ENCODE measurements at regions not wholly inside any gene's neighbourhood (a gene's known extent, or its start where the extent isn't known, plus 50 kb on each side); places are given as distances from the start of the nearest gene placed in this dataset.

DNA sequence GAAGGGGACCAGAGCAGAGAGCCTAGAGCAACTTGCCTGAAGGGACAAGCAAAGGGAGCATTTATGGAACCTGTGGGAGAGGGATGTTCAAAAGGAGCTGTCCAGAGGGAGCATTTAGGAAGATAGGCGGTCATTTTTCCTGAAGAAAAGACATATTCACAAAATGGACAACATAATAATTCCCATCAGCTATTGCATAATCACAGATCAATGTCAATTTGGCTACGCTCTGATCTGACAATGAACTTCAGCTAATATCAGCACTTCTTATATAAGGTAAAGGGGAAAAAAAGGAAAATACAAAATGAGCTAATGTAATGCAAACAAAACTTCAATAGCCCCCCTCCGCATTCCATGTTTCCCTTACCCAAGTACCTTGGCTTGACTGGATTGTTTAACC, 291.1 kb upstream of the CDH7 start:
- no peak overlapping the region for H3K9ac ChIP-seq (ENCODE audit: low read depth, low read length)
- no peak overlapping the region for H3K4me3 ChIP-seq (ENCODE audit: low read length)
- H3K27me3 ChIP-seq (ENCODE audit: insufficient read depth, low read length): no peaks in the 10 kb centered on the region
- no peaks in the 10 kb centered on the region for H3K4me1 ChIP-seq (ENCODE audit: insufficient read depth, low read length)
- H3K9me3 ChIP-seq (ENCODE audit: insufficient read depth, low read depth, low read length): no peaks in the 10 kb centered on the region
- H3K27ac ChIP-seq (ENCODE audit: low read length): no peak overlapping the region
- H3K36me3 ChIP-seq (ENCODE audit: insufficient read depth, low read depth, low read length): no peaks in the 10 kb centered on the region

DNA sequence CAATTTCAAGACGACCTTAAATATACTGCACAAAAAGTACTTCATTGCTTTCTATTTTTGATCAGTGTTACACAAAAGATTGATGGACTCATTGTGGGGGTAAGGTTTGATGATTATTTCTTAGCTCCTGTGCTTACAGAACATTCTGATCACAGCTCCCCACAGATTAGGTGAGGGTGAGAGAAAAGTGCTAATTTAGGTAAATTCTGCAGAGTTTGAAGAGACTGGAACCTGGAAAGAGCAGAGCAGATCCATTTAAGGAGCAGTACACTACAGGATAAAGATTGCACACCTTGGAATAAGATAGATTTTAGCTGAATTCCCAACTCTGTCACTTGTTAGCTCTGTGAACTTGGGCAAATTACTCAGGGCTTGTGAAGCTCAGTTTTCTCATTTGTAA, 291.9 kb upstream of the CDH7 start:
- H3K9me3 ChIP-seq (ENCODE audit: insufficient read depth, low read depth, low read length): no peaks in the 10 kb centered on the region
- no peaks in the 10 kb centered on the region for H3K27me3 ChIP-seq (ENCODE audit: insufficient read depth, low read length)
- no peak overlapping the region for H3K4me3 ChIP-seq (ENCODE audit: low read length)
- no peak overlapping the region for H3K9ac ChIP-seq (ENCODE audit: low read depth, low read length)
- H3K27ac ChIP-seq (ENCODE audit: low read length): no peak overlapping the region
- no peaks in the 10 kb centered on the region for H3K4me1 ChIP-seq (ENCODE audit: insufficient read depth, low read length)
- H3K36me3 ChIP-seq (ENCODE audit: insufficient read depth, low read depth, low read length): no peaks in the 10 kb centered on the region

GRCh38 chr18:65439188-65439587, 311.6 kb upstream of the CDH7 start:
- H3K9ac ChIP-seq (ENCODE audit: low read depth, low read length): no peak overlapping the region
- H3K27me3 ChIP-seq (ENCODE audit: insufficient read depth, low read length): no peaks in the 10 kb centered on the region
- H3K4me1 ChIP-seq (ENCODE audit: insufficient read depth, low read length): no peaks in the 10 kb centered on the region
- H3K9me3 ChIP-seq (ENCODE audit: insufficient read depth, low read depth, low read length): no peaks in the 10 kb centered on the region; the same call in 1 of the 2 replicates
- H3K4me3 ChIP-seq (ENCODE audit: low read length): no peak overlapping the region
- no peaks in the 10 kb centered on the region for H3K36me3 ChIP-seq (ENCODE audit: insufficient read depth, low read depth, low read length)
- no peak overlapping the region for H3K27ac ChIP-seq (ENCODE audit: low read length)

DNA sequence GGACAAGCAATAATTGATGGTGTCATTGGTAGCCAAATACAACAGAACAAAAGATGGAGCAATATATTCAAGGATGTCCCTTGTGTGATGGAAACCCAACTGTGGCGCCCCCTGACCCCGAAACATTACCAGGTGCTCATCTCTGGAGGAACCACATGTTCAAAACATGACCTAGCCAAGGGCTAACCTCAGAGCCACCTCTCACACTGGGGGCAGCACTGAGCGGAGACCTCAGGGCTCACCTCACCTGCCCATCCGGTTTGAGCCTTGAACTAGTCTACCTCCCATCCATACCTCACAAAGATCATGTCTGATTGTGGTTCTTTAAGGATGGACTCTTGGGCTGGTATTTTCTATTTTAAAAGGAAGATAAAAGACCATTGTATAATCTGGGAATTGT, 314.4 kb upstream of the CDH7 start:
- H3K27me3 ChIP-seq (ENCODE audit: insufficient read depth, low read length): no peaks in the 10 kb centered on the region
- H3K9ac ChIP-seq (ENCODE audit: low read depth, low read length): no peak overlapping the region
- no peak overlapping the region for H3K27ac ChIP-seq (ENCODE audit: low read length)

GRCh38 chr18:65435534-65435933, 315.3 kb upstream of the CDH7 start:
- Histone ChIP-seq H3K9ac (ENCODE audit: low read depth, low read length) (no peak overlapping the region), H3K4me3 (ENCODE audit: low read length) (no peak overlapping the region), H3K27me3 (ENCODE audit: insufficient read depth, low read length) (no peaks in the 10 kb centered on the region), H3K36me3 (ENCODE audit: insufficient read depth, low read depth, low read length) (no peaks in the 10 kb centered on the region), H3K9me3 (ENCODE audit: insufficient read depth, low read depth, low read length) (no peaks in the 10 kb centered on the region; the same call in 1 of the 2 replicates), H3K4me1 (ENCODE audit: insufficient read depth, low read length) (no peaks in the 10 kb centered on the region), H3K27ac (ENCODE audit: low read length) (no peak overlapping the region)

More for the DNA sequence above, 314.4 kb upstream of the CDH7 start:
- Histone ChIP-seq H3K4me3 (ENCODE audit: low read length) (no peak overlapping the region), H3K4me1 (ENCODE audit: insufficient read depth, low read length) (no peaks in the 10 kb centered on the region), H3K9me3 (ENCODE audit: insufficient read depth, low read depth, low read length) (no peaks in the 10 kb centered on the region; the same call in 1 of the 2 replicates), H3K36me3 (ENCODE audit: insufficient read depth, low read depth, low read length) (no peaks in the 10 kb centered on the region)

- no peak overlapping the region for H3K9ac ChIP-seq (ENCODE audit: low read depth, low read length)
- H3K9me3 ChIP-seq (ENCODE audit: insufficient read depth, low read depth, low read length): no peaks in the 10 kb centered on the region
- no peaks in the 10 kb centered on the region for H3K36me3 ChIP-seq (ENCODE audit: insufficient read depth, low read depth, low read length)
- H3K27me3 ChIP-seq (ENCODE audit: insufficient read depth, low read length): no peaks in the 10 kb centered on the region
- H3K4me1 ChIP-seq (ENCODE audit: insufficient read depth, low read length): no peaks in the 10 kb centered on the region
- no peak overlapping the region for H3K4me3 ChIP-seq (ENCODE audit: low read length)
- H3K27ac ChIP-seq (ENCODE audit: low read length): no peak overlapping the region
Measured at GRCh38 chr18:65429601-65430000, 321.2 kb upstream of the CDH7 start.

- Histone ChIP-seq H3K9ac (ENCODE audit: low read depth, low read length) (no peak overlapping the region), H3K36me3 (ENCODE audit: insufficient read depth, low read depth, low read length) (no peaks in the 10 kb centered on the region), H3K9me3 (ENCODE audit: insufficient read depth, low read depth, low read length) (no peaks in the 10 kb centered on the region), H3K27ac (ENCODE audit: low read length) (no peak overlapping the region), H3K4me1 (ENCODE audit: insufficient read depth, low read length) (no peaks in the 10 kb centered on the region), H3K27me3 (ENCODE audit: insufficient read depth, low read length) (no peaks in the 10 kb centered on the region), H3K4me3 (ENCODE audit: low read length) (no peak overlapping the region)
Measured at GRCh38 chr18:65425366-65425765, 325.4 kb upstream of the CDH7 start.

GRCh38 chr18:65423776-65424175, 327.0 kb upstream of the CDH7 start:
- no peaks in the 10 kb centered on the region for H3K27me3 ChIP-seq (ENCODE audit: insufficient read depth, low read length)
- no peak overlapping the region for H3K9ac ChIP-seq (ENCODE audit: low read depth, low read length)
- no peak overlapping the region for H3K27ac ChIP-seq (ENCODE audit: low read length)

DNA sequence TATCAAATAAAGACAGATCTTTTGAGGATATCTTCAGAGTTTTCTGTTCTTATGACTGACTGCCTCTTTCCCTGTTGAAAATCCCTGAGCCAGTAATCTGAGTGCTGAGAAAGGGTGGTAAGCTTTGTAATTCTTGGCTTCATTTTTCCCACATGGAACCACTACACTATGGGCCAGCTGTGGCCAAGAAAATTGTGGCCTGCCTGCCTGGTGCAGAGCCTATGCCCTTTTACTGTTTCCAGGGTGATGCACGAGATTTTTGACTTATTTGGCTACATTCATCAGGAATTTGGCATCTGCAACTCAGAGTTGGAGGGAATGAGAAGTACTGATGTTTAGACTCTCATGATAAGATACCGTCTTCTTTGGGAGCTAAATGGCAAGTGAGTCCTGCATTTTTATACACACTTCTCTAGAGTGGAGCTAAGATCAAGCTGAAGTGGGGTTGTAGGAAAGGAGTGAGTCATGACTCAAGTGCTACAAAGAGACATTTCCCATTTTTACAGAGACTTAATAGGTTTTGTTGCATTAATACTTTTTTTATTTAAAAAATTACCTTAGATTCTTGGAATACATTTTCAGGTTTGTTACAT, 328.2 kb upstream of the CDH7 start:
- Histone ChIP-seq H3K27ac (ENCODE audit: low read length) (no peak overlapping the region), H3K9me3 (ENCODE audit: insufficient read depth, low read depth, low read length) (no peaks in the 10 kb centered on the region), H3K36me3 (ENCODE audit: insufficient read depth, low read depth, low read length) (no peaks in the 10 kb centered on the region), H3K9ac (ENCODE audit: low read depth, low read length) (no peak overlapping the region), H3K27me3 (ENCODE audit: insufficient read depth, low read length) (no peaks in the 10 kb centered on the region), H3K4me3 (ENCODE audit: low read length) (no peak overlapping the region), H3K4me1 (ENCODE audit: insufficient read depth, low read length) (no peaks in the 10 kb centered on the region)

More at GRCh38 chr18:65423776-65424175, 327.0 kb upstream of the CDH7 start:
- H3K4me1 ChIP-seq (ENCODE audit: insufficient read depth, low read length): no peaks in the 10 kb centered on the region
- H3K36me3 ChIP-seq (ENCODE audit: insufficient read depth, low read depth, low read length): no peaks in the 10 kb centered on the region
- H3K9me3 ChIP-seq (ENCODE audit: insufficient read depth, low read depth, low read length): no peaks in the 10 kb centered on the region
- no peak overlapping the region for H3K4me3 ChIP-seq (ENCODE audit: low read length)

DNA sequence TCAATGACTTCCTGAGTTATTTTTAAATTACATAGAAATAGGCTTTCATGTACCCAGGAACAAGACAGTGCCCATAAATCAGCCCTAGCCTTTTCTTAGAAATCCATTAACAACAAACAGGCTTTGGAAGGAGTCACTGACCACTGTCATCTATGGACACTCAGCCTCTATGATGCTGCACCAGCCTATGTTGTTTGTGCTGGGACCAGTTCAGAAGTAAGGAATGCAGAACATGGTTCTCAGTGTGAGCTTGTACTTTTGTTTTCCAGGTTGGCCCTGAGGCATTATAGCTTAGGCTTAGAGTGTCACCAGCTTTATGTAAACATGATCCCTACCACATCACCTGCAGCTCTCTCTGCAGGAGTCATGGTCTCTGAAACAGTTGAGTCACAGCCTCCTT, 335.7 kb upstream of the CDH7 start:
- no peak overlapping the region for H3K9ac ChIP-seq (ENCODE audit: low read depth, low read length)
- no peak overlapping the region for H3K4me3 ChIP-seq (ENCODE audit: low read length)
- H3K27ac ChIP-seq (ENCODE audit: low read length): no peak overlapping the region
- no peaks in the 10 kb centered on the region for H3K36me3 ChIP-seq (ENCODE audit: insufficient read depth, low read depth, low read length)
- peaks cover 11% of the 10 kb centered on the region for H3K4me1 ChIP-seq (ENCODE audit: insufficient read depth, low read length)
- no peaks in the 10 kb centered on the region for H3K9me3 ChIP-seq (ENCODE audit: insufficient read depth, low read depth, low read length)
- H3K27me3 ChIP-seq (ENCODE audit: insufficient read depth, low read length): no peaks in the 10 kb centered on the region

DNA sequence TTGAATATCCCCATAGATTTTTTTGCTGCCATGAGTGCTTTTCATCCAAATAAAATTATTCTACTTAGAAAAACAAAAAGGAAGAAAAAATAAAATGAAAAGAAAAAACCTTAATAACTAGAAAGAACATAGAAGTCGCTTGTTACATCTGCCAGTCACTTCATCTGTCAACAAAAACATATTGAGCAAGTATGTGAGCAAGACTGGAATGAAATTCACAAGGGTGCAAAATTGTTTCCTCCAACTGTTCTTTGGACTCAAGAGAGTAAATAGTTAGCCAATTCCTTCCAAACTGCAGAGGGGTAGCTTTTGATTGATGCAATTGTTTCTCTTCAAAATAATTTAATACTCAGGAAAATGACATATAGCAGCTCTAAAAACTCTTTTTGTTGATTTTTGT, 336.3 kb upstream of the CDH7 start:
- H3K4me3 ChIP-seq (ENCODE audit: low read length): no peak overlapping the region
- no peaks in the 10 kb centered on the region for H3K27me3 ChIP-seq (ENCODE audit: insufficient read depth, low read length)

DNA sequence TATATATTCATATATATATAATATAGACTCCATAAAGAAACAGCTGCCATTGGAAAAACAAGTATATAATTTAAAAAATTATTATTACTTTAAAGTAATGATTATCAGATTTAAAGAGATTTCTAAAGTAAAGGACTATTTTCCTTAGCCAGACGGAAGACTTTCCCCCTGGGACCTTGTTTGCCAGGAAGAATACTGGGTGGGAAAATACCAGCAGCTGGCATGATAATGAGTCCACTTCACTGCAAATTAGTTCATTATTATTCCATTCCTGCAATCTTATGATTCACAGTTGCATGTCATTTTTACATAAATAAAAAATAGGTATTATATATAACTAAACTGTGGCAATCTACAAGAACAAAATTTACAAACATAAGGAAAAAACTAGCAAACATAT, 339.8 kb upstream of the CDH7 start:
- Histone ChIP-seq H3K9ac (ENCODE audit: low read depth, low read length) (no peak overlapping the region), H3K9me3 (ENCODE audit: insufficient read depth, low read depth, low read length) (no peaks in the 10 kb centered on the region), H3K4me3 (ENCODE audit: low read length) (no peak overlapping the region), H3K27me3 (ENCODE audit: insufficient read depth, low read length) (no peaks in the 10 kb centered on the region), H3K27ac (ENCODE audit: low read length) (no peak overlapping the region), H3K36me3 (ENCODE audit: insufficient read depth, low read depth, low read length) (no peaks in the 10 kb centered on the region), H3K4me1 (ENCODE audit: insufficient read depth, low read length) (peaks cover 11% of the 10 kb centered on the region)

More for the DNA sequence above, 336.3 kb upstream of the CDH7 start:
- Histone ChIP-seq H3K27ac (ENCODE audit: low read length) (no peak overlapping the region), H3K36me3 (ENCODE audit: insufficient read depth, low read depth, low read length) (no peaks in the 10 kb centered on the region), H3K4me1 (ENCODE audit: insufficient read depth, low read length) (peaks cover 11% of the 10 kb centered on the region), H3K9ac (ENCODE audit: low read depth, low read length) (no peak overlapping the region), H3K9me3 (ENCODE audit: insufficient read depth, low read depth, low read length) (no peaks in the 10 kb centered on the region)
